HG03469 (cell line): ENCODE measurements at regions not wholly inside any gene's neighbourhood (a gene's known extent, or its start where the extent isn't known, plus 50 kb on each side); places are given as distances from the start of the nearest gene placed in this dataset.

Experiments used
- ATAC-seq: cut with Tn5 transposase; IDR thresholded peaks from one replicate; pipeline ENCODE4 v1.9.1; 2021; ENCODE audit warnings: mild to moderate bottlenecking, moderate library complexity, moderate number of reproducible peaks; ENCODE audit not compliant: unreplicated experiment

DNA sequence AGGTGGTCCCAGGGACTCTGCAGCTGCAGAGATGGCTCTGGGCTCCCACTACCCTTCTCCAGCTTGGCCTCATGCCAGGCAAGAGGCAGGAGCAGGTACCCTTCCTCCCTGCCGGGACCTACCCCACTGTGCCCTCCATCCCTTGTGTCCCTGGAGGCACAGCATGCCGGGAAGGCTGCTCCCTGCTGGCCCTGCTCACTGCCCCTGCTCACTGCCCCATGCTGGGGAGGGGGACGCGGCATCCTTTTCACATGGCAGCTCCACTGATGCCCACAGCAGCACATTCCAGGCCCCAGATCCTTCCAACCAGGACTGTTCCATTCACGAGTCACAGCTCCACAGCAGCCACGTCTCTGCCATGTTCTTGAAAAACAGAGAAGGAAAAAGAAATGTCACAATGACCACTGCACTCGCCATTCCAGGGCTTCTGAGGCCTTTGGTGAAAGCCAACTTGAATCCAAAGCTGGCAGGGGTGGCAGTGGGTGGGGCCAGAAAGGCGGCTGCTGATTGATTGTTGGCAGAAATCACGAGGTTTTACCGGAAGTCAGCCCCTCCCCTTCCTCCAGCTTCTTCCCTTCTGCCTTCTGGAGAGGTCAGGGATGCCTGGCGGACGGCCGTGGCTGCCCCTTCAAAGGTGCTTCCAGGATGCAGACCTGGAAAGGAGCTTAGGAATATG lies 268.0 kb downstream of the CYP26B1 start:
- no peak for ATAC-seq

DNA sequence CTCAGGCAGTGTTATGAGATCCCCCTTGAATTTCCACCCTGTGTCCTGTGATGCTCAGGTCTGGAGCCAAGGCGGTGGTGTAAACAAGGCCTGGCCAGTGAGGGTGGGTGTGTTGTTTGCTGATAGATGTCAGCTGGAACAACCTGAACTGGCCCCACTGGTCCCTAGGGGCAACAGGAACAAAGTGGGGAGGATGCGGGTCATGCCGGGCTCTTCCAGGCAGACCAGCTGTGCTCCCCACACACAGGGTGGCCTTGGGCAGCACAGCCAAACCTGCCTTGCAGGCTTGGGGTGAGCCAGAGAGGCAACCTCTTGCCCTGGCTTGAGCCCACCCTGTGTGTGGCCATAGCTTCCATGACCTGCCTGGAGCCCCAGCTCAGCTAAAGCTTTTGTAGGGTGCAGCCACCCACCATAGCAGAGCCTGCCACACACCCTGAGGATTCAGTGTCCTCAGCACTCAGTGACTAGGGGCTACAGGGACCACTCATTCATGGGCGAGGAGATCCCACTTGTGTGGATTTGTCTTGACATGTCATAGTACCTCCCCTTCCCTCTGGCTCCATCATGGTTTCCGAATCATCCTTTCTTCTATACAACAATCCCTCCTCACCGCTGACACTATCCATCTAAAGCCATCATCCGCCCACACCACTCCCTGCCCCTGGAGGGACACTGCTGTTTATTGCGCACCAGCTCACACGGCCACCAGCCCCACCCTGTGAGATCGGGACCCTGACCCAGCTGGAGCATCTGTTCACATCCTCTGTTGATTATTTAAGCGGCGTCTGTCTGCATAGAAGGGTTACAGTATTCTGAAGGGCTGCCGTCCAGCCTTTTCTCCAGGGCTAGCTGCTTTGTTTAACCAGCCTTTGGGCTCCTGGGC lies 268.8 kb downstream of the CYP26B1 start:
- ATAC-seq, result no peak

DNA sequence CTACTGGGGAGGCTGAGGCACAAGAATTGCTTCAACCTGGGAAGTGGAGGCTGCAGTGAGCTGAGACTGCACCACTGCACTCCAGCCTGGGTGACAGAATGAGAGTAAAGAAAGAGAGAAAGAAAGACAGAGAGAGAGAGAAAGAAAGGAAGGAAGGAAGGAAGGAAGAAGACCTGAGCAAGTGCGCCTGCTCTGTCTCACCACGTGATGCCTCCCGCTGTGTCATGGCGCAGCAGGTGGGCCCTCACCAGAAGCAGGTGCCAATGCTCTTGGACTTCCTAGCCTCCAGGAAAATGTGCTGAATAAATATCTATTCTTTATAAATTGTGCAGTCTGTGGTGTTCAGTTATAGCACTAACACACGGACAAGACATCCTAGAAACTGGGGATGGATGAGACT lies 270.0 kb downstream of the CYP26B1 start:
- ATAC-seq, result no peak

DNA sequence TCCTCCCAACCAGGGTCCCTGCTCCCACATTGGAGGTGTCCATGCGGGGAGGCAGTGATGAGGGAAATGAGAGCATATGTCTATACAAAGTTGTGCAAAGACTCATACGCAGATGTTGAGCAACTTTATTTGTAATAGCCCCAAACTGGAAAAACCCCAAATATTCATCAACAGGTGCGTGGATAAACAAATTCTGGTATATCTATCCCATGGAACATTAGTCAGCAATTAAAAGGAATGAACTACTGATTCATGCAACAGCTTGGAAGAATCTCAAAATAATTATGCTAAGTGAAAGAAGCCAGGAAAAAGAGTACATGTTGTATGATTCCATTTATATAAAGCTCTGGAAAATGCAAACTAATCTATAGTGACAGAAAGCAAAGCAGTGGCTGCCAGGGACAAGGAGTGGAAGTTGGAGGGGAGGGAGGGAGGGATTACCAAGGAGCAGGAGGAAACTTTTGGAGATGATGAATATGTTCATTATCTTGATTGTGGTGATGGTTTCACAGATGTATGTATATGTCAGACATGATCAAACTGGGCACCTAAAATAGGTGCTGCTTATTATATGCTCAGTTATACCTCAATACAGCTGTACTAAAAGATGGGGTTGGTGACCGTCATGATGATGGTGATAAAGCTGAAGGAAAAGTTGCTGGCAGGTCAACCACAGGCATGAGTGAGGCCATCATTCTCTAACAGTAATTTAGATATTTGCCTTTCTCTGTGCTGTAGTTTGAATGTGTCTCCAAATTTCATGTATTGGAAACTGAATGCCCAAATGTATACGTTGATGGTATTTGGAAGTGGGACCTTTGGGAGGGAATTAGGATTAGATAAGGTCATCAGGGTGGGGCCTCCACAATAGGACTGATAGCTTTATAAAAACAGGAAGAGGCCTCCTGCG lies 270.9 kb downstream of the CYP26B1 start:
- ATAC-seq, result no peak

DNA sequence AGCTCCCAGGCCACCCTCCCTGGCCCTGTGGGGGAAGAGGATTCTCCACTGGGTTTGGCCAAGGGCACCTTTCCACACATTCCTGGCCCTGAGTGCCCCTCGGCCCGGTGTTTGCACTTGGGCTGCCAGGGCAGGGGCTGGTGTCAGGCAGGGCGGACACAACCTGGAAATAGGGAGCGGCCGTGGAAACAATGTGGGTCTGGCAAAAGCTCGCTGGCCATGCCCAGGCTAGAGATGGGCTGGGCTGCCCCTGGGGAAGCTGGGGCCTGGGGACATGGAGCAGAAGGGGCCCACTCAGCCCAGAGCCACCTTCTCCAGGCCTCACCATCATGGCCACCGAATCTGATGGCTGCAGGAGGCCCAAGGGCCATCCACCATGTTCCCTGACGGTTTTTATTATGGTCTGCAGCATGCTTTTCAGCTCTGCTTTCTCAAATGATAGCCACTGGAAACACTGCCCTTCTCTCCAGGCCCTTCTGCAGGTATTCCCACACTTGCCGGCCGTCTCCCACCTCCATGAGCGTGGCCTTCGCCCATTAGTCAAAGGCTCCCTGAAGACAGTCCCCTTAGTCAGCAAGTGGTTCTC lies 275.1 kb downstream of the CYP26B1 start:
- ATAC-seq, result no peak

DNA sequence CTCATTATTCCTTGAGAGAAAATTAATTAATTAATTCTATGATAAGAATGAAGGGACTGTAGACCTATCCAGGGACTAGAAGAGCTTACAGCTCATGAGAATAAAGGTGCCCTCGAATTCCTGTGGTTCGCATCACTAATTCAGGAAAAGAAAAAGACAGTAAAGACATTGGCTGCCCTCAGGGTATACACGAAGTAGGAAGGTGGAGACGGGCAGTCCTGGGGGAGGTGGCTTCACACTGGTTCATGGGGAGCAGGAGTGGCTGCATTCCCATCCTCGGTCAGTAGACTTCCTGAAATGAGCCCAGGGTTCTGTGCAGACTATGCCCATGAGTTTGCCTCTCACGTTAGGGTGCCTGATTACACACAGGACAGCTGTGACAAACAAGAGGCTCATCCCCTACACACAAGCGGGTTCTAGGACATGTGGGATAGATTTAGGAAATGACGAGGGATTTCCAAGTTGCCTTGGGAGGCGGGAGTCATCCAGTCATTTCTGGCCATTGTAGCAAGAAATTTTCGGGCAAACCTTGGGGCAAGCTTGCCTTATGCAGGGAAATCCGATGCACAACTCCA lies 282.2 kb downstream of the CYP26B1 start:
- no peak for ATAC-seq

DNA sequence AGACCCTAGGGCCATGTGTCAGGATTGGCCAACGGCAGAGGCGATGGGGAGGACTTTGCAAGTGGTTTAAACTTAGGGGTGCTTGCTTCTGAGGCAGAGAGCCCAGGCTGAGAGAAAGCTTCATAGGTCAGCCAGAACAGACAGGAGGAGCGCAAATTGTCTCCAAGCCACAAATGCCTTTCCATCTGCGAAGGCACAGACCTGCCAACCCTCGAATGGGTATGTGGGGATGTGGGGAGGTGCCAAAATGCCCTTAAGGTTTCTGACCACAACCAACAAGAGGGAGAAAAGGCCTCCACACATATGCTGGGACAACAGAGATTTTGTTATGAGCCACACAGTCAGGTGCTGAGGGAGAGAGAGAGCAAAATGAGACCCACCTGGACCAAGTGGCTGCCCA lies 283.6 kb downstream of the CYP26B1 start:
- ATAC-seq, result no peak

DNA sequence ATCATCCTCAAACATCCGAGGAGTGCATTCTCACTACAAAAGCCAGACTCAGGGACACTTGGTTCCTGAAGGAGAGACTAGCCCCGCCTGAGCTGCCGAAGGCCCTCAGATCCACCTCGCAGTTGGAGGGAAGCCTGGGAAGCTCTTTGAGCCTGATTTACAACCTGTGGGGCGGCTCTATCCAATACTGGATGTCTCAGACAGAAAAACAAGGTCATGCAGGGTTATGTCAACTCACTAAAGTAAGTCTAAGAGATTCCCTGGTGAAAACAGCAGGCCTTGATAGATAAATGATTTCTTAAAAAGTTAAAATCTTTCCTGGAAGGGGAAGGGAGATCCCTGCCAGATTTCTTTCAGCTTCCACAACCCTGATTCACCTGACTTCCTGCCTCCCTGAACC lies 284.3 kb downstream of the CYP26B1 start:
- ATAC-seq, result no peak

DNA sequence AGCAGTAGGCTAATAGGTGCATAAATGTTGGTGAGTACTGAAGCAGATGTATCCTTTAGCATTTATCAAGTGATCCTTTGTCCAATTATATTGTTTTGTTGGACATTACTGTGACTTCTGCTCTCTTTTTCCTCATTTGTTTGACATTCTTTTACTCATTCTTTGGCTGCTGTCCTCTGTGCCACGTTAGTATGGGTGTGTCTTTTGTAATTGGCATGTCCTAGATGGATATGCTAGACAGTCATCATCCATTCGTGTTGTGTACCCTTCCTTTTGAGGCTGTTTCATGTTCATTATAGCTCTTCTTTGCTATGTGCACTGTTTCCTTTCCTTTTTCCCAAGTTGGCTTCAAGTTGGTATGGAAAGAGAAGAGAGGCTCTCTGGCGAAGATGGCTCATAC lies 284.7 kb downstream of the CYP26B1 start:
- ATAC-seq, result no peak

DNA sequence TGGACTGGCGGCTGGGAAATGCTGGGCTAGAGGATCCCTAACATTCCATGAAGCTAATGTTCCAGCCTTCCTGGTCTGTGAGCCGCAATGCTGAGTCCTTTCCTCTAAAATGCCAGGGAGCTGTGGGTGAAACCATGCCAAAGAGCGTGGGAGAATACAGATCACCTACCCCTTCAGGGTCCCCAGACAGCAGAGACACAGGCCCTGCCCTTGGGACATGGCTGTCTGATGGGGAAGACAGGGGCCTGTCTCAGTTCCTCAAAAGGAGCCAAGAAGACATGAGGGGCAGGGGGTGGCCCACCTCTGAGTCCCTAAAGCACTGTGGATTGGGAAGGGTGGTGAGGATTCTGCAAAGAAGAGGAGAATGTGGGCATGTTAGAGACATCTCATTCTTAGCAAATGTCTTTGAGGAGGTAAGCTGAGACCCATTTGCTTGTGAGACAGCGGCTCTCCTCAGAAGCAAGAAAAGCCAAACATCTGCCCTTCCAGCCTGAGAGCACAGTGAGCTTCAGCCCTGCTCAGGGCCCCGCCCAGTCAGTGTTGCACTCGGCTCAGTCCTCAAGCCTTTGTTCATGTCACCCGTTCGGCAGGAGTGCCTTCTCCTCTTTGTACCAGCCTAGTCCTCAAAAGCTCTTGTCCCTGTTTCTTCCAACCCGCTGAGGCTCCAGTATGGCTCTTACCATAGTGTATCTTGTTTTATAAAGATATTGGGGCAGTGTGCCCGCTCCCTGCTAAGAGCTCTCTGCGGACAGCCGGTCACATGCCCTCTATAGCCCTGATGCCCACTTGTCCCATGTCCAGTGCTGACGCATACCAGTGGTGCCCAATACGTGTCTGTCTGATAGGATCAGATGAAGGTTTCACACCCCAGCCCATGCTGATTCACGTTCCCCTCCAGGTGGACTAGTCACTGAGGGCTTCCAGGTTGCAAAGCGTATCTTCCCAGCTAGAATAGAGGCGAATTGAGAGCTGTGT lies 286.2 kb downstream of the CYP26B1 start:
- no peak for ATAC-seq

DNA sequence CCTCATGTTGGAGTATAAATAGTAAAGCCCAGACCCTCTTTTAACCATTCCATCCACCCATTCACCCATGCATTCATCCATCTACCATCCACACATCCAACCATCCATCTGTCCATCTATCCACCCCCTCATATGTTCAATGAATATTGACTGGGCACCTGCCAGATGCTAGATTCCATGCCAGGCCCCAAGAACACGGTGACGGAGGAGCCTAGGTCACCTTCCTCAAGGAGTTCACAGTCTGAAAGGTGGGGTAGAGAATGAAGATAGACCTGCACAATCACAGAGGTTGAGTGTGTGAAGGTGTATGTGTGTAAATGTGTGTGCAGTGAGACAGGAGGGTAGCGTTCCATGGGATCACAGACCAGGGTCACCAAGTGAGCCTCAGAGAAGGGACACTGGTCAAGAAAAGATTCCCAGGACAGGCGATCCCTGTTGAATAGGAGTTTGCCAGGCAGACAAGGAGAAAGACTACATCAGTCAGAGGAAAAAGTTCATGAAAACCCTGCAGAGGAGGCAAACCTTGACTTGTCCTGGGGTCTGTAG lies 287.2 kb downstream of the CYP26B1 start:
- no peak for ATAC-seq

DNA sequence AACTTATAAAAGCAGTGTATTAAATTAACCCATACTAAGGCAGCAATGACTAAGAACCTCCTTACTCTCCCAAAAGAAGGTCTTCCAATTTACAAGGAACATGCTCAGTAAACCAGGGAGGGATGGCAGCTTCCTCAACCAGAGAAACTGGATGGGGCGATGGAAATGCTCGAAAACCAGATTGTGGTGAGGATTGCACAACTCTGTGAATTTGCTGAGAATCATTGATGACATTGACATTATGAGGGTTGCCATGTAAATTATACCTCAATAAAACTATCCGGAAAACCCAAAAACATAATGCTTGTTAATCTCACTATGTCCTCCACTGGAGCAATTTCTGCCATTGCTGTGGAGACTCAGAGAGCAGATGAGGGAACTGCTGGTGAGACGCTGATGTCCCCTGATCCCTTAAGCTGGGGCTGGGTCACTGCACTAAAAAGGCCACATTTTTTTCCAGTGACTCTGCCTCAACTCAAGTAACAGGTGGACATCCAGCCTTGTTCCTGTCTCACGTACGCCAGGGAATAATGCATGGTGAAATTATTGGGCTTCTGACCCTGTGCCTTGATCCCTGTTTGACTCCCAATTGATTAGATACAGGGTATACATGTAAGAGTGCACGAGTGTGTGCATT lies 288.3 kb downstream of the CYP26B1 start:
- no peak for ATAC-seq

DNA sequence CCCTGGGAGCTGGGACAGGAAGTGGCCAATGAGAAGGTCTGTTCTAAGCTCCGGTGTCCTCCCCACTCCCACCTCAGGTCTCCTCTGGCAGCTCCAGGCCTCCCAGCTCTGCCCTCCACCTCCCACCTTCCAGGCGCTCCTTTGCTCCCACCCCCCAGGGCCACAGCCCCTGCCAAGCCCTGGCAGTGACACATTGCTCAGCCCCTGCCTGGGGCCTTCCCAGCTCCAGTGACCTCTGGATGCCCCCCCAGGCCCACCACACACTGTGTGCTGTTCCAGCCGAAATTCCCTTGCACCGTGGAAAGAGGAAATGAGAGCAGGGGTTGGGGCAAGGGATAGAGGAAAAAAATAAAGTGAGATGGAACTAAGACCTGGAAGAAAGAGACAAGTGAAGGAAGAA lies 289.6 kb downstream of the CYP26B1 start:
- ATAC-seq, result no peak

DNA sequence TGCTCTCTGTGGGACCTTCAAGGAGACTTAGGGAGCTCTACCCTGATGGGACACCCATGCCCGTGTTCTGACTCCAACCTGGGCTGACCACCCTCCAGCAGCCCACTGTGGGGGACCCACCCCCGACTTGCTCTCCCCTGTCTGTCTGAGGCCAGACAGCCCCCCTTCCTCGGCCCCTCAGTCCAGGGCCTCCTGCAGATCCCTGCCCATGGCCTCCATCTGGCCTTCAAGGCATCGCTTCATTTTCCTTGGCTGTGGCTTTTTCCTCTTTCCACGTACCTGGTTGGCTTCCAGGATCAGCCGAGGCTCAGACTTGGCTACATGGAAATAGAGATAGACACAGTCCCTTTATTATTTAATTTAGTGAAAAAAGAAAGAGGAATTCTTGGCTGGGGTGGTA lies 290.0 kb downstream of the CYP26B1 start:
- ATAC-seq, result no peak

DNA sequence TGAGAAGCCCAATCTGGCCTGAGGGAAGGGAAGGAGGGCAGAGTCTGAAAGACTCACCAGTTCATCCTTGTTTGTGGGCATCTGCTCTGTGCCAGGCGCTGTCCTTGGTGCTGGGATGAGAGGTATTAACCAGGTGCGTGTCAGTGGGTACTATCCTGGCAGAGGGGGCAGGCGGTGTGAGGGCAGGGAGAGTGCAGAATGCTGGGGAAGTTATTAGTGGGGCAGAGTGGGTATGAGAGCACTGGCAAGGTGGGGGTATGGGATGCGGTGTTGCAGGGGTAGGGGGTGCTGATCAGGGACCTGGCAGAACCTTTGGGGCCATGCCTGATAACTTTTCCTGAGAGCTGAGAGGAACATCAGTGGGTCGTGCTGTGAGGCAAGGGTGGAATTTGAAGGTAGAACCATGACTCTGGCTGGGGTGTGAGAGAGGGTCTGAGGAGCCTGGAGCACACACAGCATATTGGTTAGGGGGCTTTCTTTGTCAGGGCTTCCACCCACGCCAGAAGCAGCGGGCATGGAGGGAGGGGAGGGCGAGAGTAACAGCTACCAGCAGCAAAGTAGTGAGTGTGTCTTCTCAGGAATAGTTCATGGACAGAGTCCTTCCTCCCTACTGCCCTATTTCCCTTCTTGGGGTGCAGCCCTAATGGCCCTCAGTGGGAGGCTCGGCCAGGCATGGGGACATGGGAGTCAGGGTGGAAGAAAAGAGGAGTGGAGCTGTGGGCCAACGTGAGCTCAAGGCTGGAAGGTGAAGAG lies 290.7 kb downstream of the CYP26B1 start:
- ATAC-seq, result no peak

DNA sequence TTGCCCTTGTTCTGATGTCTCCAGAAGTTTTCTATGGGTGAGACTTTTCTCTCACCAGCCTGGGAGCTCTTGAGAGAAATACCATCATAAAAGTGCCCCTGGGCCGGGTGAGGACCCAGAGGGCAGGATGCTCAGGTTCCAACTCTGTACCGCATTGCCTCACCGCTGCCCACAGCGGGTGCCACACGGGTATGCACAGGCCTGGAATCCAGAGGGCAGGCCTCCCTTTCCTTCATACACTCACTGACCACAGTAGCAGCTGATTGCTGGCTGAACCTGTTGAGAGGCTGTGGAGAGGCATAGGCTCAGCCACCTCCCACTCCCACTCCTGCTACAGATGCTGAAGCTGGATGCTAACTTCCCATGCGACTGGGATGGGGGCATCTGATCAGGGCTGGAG lies 293.8 kb downstream of the CYP26B1 start:
- no peak for ATAC-seq

DNA sequence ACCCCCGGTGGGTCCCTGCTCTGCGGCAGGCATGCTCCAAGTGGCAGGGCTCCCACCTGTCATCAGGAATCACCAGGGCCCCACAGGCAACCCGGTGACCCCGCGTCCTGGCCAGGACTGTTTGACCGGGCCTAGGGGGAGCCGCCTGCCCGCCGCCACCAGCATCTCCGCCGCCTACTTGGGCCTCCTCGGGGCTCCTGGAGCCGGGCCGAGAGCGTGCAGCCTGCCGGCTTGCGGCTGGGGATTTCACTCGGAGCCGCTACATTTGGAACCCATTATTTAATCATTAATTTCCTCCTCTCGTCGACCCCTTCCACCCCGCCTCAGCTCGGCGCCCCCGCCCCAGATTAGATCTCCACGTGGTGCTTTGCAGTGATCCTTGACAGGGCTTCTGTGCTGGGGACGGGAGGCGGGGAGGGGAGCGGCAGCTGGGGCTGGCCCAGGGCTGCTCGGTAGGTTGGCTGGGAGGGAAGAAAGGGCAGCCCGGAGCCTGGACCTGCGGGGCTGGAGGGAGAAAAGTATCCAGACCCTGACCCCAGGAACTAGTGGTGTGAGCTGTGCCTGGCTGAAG lies 295.4 kb downstream of the CYP26B1 start:
- no peak for ATAC-seq
